HEK293T (cell line): ENCODE measurements at regions not wholly inside any gene's neighbourhood (a gene's known extent, or its start where the extent isn't known, plus 50 kb on each side); places are given as distances from the start of the nearest gene placed in this dataset.
"Not testable (repeated sequence)": the region's sequence is repeated elsewhere in the genome, so short reads cannot be mapped to it uniquely, and the experiment has no call there.

ENCODE experiments used
- CTCF ChIA-PET: fragments of 350-600 bp; formaldehyde crosslinking; extraction: SDS; loops from one replicate; lab custom pipeline; 2021; ENCODE audit warnings: antibody characterized with exemption, inconsistent platforms; lab: Yijun Ruan, JAX
- POLR2A ChIA-PET: fragments of 350-600 bp; formaldehyde crosslinking; extraction: SDS; loops from one replicate; lab custom pipeline; 2020; ENCODE audit warnings: antibody characterized with exemption, inconsistent platforms; lab: Yijun Ruan, JAX
- DNase-seq: peaks from one replicate; pipeline ENCODE4 v3.0.0; 2012; ENCODE audit warnings: mixed read lengths; ENCODE audit errors: extremely low spot score
- ARNT ChIP-seq: fragments of 450-650 bp; IDR thresholded peaks from 2 replicates; pipeline ENCODE4 v1.6.1; 2017; ENCODE audit warnings: mild to moderate bottlenecking
- BHLHE40 ChIP-seq: fragments of 450-650 bp; IDR thresholded peaks from 2 replicates; pipeline ENCODE4 v1.6.1; 2016; ENCODE audit warnings: mild to moderate bottlenecking, moderate library complexity, borderline replicate concordance
- CTBP1 ChIP-seq: fragments of 450-650 bp; IDR thresholded peaks from 2 replicates; pipeline ENCODE4 v1.6.1; 2016; ENCODE audit warnings: borderline replicate concordance
- ELF4 ChIP-seq: fragments of 450-650 bp; IDR thresholded peaks from 2 replicates; pipeline ENCODE4 v1.6.1; 2017; ENCODE audit warnings: antibody characterized with exemption
- FOXA1 ChIP-seq: fragments of 450-650 bp; IDR thresholded peaks from 2 replicates; pipeline ENCODE4 v1.6.1; 2016; ENCODE audit warnings: mild to moderate bottlenecking
- FOXK2 ChIP-seq: fragments of 450-650 bp; IDR thresholded peaks from 2 replicates; pipeline ENCODE4 v1.6.1; 2016; ENCODE audit warnings: mild to moderate bottlenecking
- FOXM1 ChIP-seq: fragments of 450-650 bp; IDR thresholded peaks from 2 replicates; pipeline ENCODE4 v1.6.1; 2017; ENCODE audit warnings: mild to moderate bottlenecking, borderline replicate concordance
- HDGF ChIP-seq: fragments of 450-650 bp; IDR thresholded peaks from 2 replicates; pipeline ENCODE4 v1.6.1; 2017; ENCODE audit warnings: antibody characterized with exemption, borderline replicate concordance
- L3MBTL2 ChIP-seq: fragments of 450-650 bp; conservative IDR thresholded peaks from 2 replicates; pipeline ENCODE4 v1.6.1; 2016; ENCODE audit warnings: mild to moderate bottlenecking
- LEF1 ChIP-seq: fragments of 450-650 bp; IDR thresholded peaks from 2 replicates; pipeline ENCODE4 v1.6.1; 2017; ENCODE audit warnings: mild to moderate bottlenecking, borderline replicate concordance
- NFRKB ChIP-seq: fragments of 450-650 bp; IDR thresholded peaks from 2 replicates; pipeline ENCODE4 v1.6.1; 2016; ENCODE audit warnings: mild to moderate bottlenecking, moderate library complexity
- SP1 ChIP-seq: fragments of 450-650 bp; IDR thresholded peaks from 2 replicates; pipeline ENCODE4 v1.6.1; 2017
- SUZ12 ChIP-seq: fragments of 450-650 bp; IDR thresholded peaks from 2 replicates; pipeline ENCODE4 v1.6.1; 2016; ENCODE audit warnings: mild to moderate bottlenecking
- TARDBP ChIP-seq: fragments of 450-650 bp; IDR thresholded peaks from 2 replicates; pipeline ENCODE4 v1.6.1; 2016
- ZNF384 ChIP-seq: fragments of 450-650 bp; IDR thresholded peaks from 2 replicates; pipeline ENCODE4 v1.6.1; 2016
- TF ChIP-seq, protein P1 (sequence below): fragments of 450-650 bp; IDR thresholded peaks from 2 replicates; pipeline ENCODE4 v1.6.1; 2016

DNA sequence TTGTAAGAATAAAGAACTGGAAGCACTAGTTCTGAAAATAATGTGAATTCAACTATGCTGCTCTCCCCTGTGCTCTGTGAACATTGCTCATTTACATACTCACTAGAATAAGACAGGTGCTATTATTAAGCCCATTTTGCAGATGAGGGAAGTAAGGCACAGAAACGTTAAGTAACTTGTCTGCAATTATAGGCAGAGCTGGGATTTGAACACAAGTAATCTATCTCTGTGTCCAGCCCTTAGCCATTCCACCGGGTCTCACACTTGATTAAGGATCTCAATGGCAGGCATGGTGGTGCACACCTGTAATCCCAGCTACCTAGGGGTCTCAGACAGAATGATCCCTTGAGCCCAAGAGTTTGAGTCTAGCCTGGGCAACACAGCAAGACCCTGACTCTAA lies 357.7 kb downstream of the CD83 start:
- CTCF ChIA-PET, result interaction anchor here (0.6 kb wide), 1 partner anchor 32 kb away, joined by 3 read pairs; no protein-coding TSS in a partner anchor
- TF ChIP-seq FOXA1 (no peak), SUZ12 (no peak), ARNT (no peak), ZNF384 (no peak), CTBP1 (no peak), ELF4 (no peak), HDGF (no peak), TARDBP (no peak), BHLHE40 (no peak), L3MBTL2 (no peak), SP1 (no peak), LEF1 (no peak)
- TF ChIP-seq, protein P1, sequence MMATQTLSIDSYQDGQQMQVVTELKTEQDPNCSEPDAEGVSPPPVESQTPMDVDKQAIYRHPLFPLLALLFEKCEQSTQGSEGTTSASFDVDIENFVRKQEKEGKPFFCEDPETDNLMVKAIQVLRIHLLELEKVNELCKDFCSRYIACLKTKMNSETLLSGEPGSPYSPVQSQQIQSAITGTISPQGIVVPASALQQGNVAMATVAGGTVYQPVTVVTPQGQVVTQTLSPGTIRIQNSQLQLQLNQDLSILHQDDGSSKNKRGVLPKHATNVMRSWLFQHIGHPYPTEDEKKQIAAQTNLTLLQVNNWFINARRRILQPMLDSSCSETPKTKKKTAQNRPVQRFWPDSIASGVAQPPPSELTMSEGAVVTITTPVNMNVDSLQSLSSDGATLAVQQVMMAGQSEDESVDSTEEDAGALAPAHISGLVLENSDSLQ, result no peak
- DNase-seq, result no peak
- POLR2A ChIA-PET, result no interaction called here

DNA sequence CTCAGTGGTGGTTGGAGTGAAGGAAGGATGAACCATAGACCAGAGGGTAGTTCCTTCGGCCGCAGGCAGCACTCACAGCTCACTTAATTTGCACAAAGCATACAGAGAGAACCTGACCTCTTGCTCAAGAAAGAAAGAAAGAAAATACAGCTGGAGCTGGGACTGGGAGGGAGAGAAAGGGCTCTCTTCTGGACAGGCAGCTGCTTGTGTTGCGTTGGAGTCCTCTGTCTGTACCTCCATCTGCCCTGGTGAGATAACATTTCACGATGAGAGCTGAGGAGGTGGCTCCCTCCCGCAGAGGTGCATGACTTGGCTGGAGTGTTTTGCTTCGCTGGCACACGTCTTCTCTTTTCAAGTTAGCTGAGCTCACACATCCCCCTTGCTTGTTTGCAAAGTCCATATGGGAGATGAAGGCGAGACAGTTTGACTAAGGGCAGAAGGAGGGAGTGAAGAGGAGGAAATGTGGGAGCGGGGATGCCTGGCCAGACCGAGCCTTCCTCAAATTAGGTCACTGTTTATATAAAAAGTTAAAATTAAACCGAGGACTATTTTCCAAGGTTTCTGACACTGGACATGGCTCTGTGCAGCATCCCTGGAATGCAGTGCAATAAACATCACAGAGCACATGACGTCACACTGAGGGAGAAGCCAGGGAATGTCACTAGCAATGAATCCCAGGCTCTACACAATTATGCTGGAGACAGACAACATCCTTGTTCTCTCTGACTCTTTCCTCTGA lies 359.4 kb downstream of the CD83 start:
- CTCF ChIA-PET, result no interaction called here
- TF ChIP-seq BHLHE40 (no peak), ELF4 (no peak), NFRKB (no peak), TARDBP (no peak), CTBP1 (no peak), HDGF (no peak)
- no peak for DNase-seq
- POLR2A ChIA-PET, result no interaction called here

DNA sequence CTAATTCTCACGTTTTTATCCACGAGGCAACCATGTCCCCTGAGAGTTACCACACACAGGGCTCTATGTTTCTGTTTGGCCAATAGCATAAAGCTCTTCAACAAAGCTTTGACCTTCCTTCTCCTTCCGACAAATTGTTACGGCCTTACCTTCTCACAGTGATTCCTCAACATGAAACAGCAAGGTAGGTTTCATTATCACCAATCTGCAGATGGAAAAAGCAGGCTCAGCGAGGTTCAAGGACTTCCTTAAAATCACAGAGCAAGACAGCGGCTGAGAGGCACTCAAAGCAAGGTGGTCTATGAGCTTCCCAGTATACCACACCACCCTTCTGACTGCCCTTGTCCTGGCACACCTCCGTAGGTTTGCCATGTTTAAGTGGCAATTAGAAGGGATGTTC lies 360.0 kb downstream of the CD83 start:
- no peak for TF ChIP-seq BHLHE40
- no peak for TF ChIP-seq L3MBTL2
- TF ChIP-seq ZNF384, result no peak
- TF ChIP-seq FOXK2, result no peak
- TF ChIP-seq SUZ12, result no peak
- TF ChIP-seq TARDBP, result no peak
- TF ChIP-seq CTBP1, result no peak
- no peak for TF ChIP-seq LEF1
- ChIA-PET CTCF (no interaction called here), POLR2A (no interaction called here)
- no peak for DNase-seq

DNA sequence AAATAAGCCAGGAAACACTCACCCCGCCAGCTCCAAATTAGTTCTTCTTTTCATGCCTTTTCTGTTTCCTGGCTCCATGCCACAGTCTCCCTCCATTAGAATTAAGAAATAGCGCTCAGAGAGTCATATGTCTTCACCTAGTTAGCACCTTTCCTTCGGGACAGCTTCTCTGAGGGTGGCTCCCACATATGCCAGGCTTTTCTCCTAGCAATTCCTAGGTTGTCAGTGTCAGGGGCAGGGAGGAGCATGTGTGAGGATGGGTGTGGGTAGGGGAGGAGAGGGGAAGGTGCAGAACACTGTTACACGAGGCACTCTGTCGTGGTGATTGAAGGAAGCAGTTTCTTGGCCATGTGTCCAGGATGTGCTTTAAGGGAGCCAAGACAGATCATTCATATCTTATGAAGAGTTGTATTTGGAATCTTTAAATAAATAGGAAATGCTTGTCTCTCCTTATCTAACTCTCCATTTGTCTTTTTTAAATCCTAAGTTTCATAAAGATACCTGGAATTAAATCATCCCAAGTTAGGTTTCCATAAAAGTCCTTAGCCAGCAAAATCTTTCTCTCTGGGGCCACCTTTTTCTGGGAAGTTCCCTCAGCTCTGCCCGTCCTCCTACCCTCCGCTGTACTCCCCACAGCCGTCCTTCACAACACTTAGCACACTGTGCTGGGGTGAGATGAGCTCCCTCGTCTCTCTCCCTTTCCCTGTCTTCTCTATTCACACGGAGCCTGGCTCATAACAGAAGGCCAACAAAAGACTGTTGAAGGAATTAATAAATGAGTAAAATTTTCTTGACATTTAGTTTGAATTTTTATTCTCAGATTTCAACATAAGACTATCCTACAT lies 361.0 kb downstream of the CD83 start:
- CTCF ChIA-PET, result no interaction called here
- DNase-seq, result no peak
- no peak for TF ChIP-seq LEF1
- TF ChIP-seq FOXM1, result no peak
- TF ChIP-seq, protein P1, result no peak
- TF ChIP-seq HDGF, result no peak
- TF ChIP-seq ARNT, result no peak
- TF ChIP-seq SUZ12, result no peak
- no peak for TF ChIP-seq FOXA1
- TF ChIP-seq TARDBP, result no peak
- TF ChIP-seq ZNF384, result no peak
- no peak for TF ChIP-seq FOXK2
- TF ChIP-seq L3MBTL2, result no peak
- TF ChIP-seq ELF4, result no peak
- no peak for TF ChIP-seq NFRKB
- no peak for TF ChIP-seq CTBP1
- TF ChIP-seq BHLHE40, result no peak
- TF ChIP-seq SP1, result no peak
- POLR2A ChIA-PET, result no interaction called here

DNA sequence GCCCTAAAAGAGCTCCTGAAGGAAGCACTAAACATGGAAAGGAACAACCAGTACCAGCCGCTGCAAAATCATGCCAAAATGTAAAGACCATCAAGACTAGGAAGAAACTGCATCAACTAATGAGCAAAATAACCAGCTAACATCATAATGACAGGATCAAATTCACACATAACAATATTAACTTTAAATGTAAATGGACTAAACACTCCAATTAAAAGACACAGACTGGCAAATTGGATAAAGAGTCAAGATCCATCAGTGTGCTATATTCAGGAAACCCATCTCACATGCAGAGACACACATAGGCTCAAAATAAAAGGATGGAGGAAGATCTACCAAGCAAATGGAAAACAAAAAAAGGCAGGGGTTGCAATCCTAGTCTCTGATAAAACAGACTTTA lies 364.4 kb downstream of the CD83 start:
- CTCF ChIA-PET, result not testable (repeated sequence)

DNA sequence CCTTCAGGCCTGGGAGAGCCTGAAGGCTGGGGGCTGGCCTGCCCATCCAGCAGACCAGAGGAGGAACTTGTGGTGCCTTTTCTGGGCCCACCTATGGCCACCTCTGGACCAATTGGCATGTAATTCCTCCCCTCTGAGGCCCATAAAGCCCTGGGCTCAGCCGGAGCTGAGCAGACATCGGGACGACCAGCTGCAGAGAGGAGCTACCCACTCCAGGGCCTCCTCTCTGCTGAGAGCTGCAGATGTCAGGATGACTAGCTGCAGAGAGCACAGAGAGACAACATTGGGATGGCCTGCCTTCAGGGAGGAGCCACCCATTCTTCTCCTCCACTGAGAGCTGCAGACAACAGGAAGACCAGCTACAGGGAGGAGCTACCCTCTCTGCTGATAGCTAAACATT lies 370.1 kb downstream of the CD83 start:
- ChIA-PET POLR2A (no interaction called here), CTCF (no interaction called here)
- no peak for DNase-seq
- TF ChIP-seq ARNT (no peak), FOXA1 (no peak)

More for the DNA sequence above, 364.4 kb downstream of the CD83 start:
- POLR2A ChIA-PET, DNase-seq: not testable (repeated sequence)

DNA sequence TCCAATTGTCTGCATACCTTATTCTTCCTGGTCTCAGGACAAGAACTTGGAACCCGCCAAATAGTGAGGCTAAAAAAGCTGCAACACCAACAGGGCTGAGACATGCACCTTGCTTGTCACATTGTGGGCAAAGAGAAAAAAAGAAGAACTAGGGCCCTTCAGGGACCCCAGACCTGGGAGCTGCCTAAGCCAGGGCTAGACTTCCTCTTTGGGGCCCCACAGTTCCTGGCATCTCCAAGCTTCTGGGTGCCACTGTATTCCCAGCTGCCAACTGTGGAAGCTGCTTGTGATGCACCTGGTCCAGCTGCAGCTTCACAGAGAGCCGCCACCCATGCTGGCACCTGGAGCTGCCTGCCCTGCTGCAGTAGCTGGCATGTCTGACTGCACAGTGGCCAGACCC lies 370.6 kb downstream of the CD83 start:
- ChIA-PET POLR2A (no interaction called here), CTCF (no interaction called here)
- DNase-seq, result no peak
- TF ChIP-seq BHLHE40 (no peak), FOXM1 (no peak)
